Lower leg skin (tissue), 3 donors: ENCODE measurements at regions not wholly inside any gene's neighbourhood (a gene's known extent, or its start where the extent isn't known, plus 50 kb on each side); places are given as distances from the start of the nearest gene placed in this dataset.

Experiments used
- CTCF ChIP-seq, 3 donors: fragments of 450-650 bp; IDR thresholded peaks; one replicate each; pipeline ENCODE4 v1.5.1; 2016; ENCODE audit warnings: antibody characterized with exemption in 3 of 3, mild to moderate bottlenecking in 3 of 3, moderate library complexity in 2 of 3
- POLR2A ChIP-seq, 2 donors: fragments of 450-650 bp; IDR thresholded peaks; one replicate each; pipeline ENCODE4 v1.6.1; 2016 to 2017; ENCODE audit warnings: antibody characterized with exemption in 2 of 2, mild to moderate bottlenecking in 1 of 2, moderate library complexity in 1 of 2

- TF ChIP-seq CTCF (IDR thresholded peaks at IDR 0.05): no peak
- TF ChIP-seq POLR2A (IDR thresholded peaks at IDR 0.05): no peak
Observed at GRCh38 chr1:81710857-81711256, 89.9 kb upstream of the ADGRL2 start.
